ENCODE measurements at regions not wholly inside any gene's neighbourhood (a gene's known extent, or its start where the extent isn't known, plus 50 kb on each side); places are given as distances from the start of the nearest gene placed in this dataset.

- TF ChIP-seq CTCF (IDR thresholded peaks at IDR 0.05) (no peak), POLR2A (IDR thresholded peaks at IDR 0.05) (no peak)
Observed at GRCh38 chr9:135303865-135304499, 175.6 kb upstream of the PPP1R26 start.
